ENCODE measurements at regions not wholly inside any gene's neighbourhood (a gene's known extent, or its start where the extent isn't known, plus 50 kb on each side); places are given as distances from the start of the nearest gene placed in this dataset.

GRCh38 chr1:22376546-22376945 is 75.1 kb upstream of the ZBTB40 start:
- no peak for DNase-seq (ENCODE audit: low read depth, low spot score)

GRCh38 chr1:22376976-22377375 is 74.7 kb upstream of the ZBTB40 start:
- no peak for DNase-seq (ENCODE audit: low read depth, low spot score)

DNA sequence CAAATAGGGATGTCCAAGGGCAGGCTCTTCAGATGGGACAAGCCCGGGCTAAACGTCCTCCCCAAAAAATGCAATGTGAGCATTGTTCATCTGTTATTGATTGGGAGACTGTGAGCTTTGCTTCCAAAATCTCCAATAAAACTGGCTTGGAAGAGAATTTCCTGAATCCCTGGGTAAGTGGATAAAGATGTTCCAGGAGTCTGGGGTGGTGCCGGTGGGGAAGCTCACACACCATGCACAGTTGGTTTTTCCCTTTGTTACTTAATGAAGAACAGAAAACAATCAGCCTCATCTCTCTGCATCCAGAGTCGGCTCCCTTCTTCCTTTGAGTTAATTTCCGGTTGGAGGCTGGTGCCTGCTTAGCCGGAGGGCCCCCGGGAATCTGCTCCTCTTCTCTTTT is 72.1 kb upstream of the ZBTB40 start:
- no peak for DNase-seq (ENCODE audit: low read depth, low spot score)

DNA sequence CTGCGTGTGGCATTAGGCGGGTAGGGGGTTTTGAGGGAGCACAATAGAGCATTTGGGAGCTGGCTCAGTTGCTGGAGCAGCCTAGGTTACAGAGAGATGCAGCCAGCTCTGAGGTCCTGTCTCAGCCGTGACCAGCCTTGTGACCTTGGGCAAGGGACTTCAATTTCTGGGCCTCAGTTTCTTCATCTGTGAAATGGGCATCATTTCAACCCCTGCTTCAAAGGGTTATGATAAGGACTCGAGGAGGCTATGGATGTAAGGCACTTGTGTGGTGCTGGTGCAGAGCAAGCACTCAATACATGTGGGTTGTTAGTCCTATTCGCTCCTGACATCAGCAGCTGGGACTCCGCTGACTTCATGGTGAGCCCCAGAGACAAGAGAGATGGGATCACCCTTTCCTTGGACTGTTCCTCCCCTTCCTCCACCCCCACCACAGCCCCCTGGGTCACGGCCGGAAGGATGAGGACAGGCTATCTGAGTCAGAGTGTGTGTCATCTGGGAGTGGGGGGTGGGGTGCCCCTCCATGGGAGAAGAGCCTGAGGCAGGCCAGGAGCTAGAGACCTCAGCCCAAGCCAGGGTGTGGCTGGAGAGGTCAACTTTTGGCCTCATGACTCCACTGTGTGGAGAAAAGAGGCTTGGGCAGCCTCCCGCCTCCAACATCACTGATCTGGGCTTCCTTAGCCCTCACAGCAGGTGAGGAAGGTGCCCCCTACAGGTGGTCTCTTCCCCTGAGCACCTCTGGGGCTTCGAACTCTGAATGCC is 71.4 kb upstream of the ZBTB40 start:
- no peak for DNase-seq (ENCODE audit: low read depth, low spot score)

DNA sequence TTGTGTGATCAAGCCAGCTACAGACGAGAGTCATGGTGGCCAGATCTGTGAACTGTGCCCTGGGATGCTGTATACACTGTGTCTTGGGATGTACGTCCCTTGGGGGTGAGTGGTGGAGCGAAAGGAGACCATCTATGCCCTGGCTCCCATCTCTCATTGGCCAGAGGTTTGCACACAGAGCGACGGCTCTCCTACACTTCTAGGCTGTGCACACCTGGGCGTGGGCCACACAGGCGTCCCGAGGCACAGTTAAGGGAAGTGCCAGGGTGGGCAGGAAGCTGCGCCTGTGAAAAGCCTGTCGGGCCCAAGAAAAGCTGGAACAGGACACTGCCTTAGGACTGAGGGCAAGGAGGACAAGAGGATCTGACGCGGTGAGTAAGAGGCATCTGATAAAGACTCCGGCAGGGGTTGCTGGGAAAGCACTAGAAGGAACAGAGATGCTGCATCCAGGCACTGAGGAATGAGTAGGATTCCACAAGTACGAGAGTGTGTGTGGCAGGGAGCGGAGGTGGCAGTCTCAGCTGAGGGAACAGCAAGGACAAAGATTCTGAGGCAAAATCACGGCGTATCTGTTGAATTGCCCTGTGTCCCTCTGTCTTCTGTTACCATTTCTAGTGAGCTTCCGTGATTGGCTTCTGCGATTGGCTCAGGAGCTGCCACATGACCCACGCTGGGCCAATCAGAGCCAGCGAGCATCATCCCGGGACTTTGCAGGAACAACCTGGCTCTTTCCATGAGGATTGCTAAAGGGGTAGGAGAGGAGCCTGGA is 67.9 kb upstream of the ZBTB40 start:
- DNase-seq (ENCODE audit: low read depth, low spot score), result no peak

- no peak for DNase-seq (ENCODE audit: low read depth, low spot score)
These were observed 66.1 kb upstream of the ZBTB40 start for GRCh38 chr1:22385537-22385936.

DNA sequence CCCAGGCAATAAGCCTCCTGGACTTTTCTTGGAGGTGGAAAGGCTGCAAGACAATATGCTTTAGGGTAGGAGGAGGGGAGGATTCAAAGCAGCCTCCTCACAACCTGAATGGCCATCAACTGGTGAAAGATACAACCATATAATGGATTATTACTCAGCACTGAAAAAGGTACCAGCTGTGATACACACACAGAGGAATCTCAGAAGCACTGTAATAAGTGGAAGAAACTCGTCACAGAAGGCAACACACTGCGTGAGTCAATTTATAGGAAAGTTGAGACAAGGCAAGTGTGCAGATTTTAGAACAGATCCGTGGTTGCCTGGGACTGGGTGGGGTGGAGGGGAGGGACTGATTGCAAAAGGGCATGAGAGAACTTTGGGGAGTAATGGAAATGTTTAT is 64.9 kb upstream of the ZBTB40 start:
- DNase-seq (ENCODE audit: low read depth, low spot score), result no peak

GRCh38 chr1:22387919-22388580 is 63.6 kb upstream of the ZBTB40 start:
- no peak for DNase-seq (ENCODE audit: low read depth, low spot score)

DNA sequence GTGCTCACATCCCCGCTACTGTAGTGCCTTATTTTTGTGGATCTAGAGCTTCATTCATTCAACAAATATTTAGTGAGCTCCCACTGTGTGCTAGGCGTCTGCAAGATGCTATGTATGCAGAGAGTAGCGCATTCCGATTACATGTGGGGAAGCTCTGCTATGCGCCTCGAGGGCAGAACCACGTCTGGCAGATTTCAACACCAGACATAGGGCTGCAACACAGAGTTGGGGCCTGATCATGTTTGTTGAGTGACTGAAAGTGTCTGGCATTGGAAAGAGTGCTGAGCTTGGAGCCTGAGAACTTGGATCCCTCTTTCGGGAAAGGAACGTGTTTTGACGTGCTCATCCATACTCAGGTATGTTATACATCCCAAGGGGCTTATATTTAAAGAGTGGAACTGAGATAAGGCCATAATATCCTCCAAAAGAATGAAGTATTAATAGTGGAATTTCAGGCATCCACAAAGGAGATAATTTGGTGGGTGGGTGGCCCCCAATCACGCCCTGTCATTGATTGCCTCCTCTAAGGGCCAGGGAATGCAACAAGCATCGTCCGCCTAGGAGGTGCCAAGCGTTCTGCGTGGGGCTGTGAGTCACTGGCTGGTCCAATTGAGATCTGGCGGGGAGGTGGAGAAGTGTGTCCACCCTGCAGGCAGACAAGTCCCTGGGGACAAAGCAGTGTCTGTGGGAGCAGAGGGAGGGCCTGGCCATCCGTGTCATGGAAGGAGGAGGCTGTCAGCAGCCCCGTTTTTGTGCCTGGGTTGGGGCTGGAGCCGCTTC is 62.8 kb upstream of the ZBTB40 start:
- no peak for DNase-seq (ENCODE audit: low read depth, low spot score)

- no peak for DNase-seq (ENCODE audit: low read depth, low spot score)
These were observed 58.1 kb upstream of the ZBTB40 start for GRCh38 chr1:22393587-22393986.

DNA sequence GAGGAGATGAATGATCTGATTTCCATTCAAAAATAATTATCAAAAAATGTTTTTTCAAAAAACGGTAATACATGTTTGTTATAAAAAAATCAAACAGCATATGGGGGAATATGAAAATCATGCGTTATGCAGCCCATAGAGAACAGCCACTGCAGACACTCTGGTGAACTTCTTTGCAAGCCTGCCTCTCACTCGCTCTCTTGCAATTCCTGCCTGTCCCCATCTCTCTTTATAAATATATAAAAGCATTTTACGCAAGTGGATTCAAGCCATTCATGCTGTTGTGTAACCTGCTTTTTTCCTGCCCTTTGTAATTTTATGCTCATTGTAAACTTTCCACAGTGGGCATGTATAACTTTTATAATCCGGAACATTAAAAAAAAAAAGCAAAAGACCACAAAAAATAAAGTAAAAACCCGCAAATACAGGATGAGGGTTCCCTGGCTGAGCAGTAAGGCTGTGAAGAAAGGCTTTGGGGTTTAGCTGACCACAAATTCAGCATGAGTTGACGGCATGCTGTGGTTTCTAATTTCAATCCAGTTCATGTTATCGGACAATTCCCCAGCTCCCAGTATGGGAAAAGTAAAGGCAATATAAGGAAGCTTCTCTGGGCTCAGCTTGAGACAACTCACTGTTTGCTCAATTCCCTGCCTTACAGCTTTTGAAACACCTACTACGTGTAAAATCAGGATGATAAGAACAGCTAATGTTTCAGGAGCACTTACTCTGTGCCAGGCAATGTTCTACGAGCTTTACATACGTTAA is 52.8 kb upstream of the ZBTB40 start:
- peak; percentile 36 for DNase-seq (ENCODE audit: low read depth, low spot score)

GRCh38 chr1:22399421-22400091 is 52.1 kb upstream of the ZBTB40 start:
- DNase-seq (ENCODE audit: low read depth, low spot score), result no peak

Measured in smooth muscle cell of the brain vasculature (primary cell).